K562 (cell line): ENCODE measurements at regions not wholly inside any gene's neighbourhood (a gene's known extent, or its start where the extent isn't known, plus 50 kb on each side); places are given as distances from the start of the nearest gene placed in this dataset.

Experiments
- ELF2 ChIP-seq: fragments of 250-450 bp; sonication (Bioruptor Pico); IDR thresholded peaks from 2 replicates; pipeline ENCODE4 v1.5.0; 2021; ENCODE audit warnings: mild to moderate bottlenecking
- ETV6 ChIP-seq, 3 experiments: fragments of 150-350 bp in 1 of 3; sonication (generic) in 1 of 3; formaldehyde crosslinking in 1 of 3; IDR thresholded peaks; 2 replicates each; pipeline versions ENCODE4 v1.6.1 to v1.8.0; 2014 to 2022; ENCODE audit warnings: borderline replicate concordance in 2 of 3, low read depth in 2 of 3, antibody characterized with exemption in 1 of 3, low read length in 1 of 3, mild to moderate bottlenecking in 1 of 3, missing genetic modification reagents in 1 of 3
- ILK ChIP-seq: fragments of 450-650 bp; IDR thresholded peaks from 2 replicates; pipeline ENCODE4 v1.6.1; 2016; ENCODE audit warnings: missing genetic modification characterization, low read depth, mild to moderate bottlenecking, missing compliant biosample characterization, moderate library complexity, borderline replicate concordance
- KAT7 ChIP-seq: sonication (generic); formaldehyde crosslinking; IDR thresholded peaks from 2 replicates; pipeline ENCODE4 v1.8.0; 2022; ENCODE audit warnings: missing genetic modification reagents, mild to moderate bottlenecking, borderline replicate concordance
- NFE2L1 ChIP-seq: fragments of 450-650 bp; IDR thresholded peaks from 2 replicates; pipeline ENCODE4 v1.6.1; 2016; ENCODE audit warnings: missing genetic modification characterization, low read depth, mild to moderate bottlenecking, missing compliant biosample characterization, moderate library complexity, borderline replicate concordance
- PATZ1 ChIP-seq: fragments of 250-450 bp; sonication (Bioruptor Pico); IDR thresholded peaks from 2 replicates; pipeline ENCODE4 v1.5.0; 2020; ENCODE audit warnings: mild to moderate bottlenecking, borderline replicate concordance
- PTBP1 ChIP-seq: fragments of 200-400 bp; formaldehyde crosslinking; IDR thresholded peaks from 2 replicates; pipeline ENCODE4 v1.6.1; 2017; ENCODE audit warnings: low read depth, low read length
- RBM22 ChIP-seq: fragments of 200-400 bp; formaldehyde crosslinking; IDR thresholded peaks from 2 replicates; pipeline ENCODE4 v1.6.1; 2018; ENCODE audit warnings: low read length, low read depth; ENCODE audit not compliant: poor library complexity, severe bottlenecking
- RBM39 ChIP-seq: fragments of 200-400 bp; formaldehyde crosslinking; optimal IDR thresholded peaks from 2 replicates; pipeline ENCODE3; 2018; ENCODE audit warnings: low read depth, low read length
- SMAD1 ChIP-seq: fragments of 150-350 bp; IDR thresholded peaks from 2 replicates; pipeline ENCODE4 v1.6.1; 2014; ENCODE audit warnings: low read length, low read depth; ENCODE audit not compliant: partially characterized antibody
- SMAD3 ChIP-seq: fragments of 450-650 bp; formaldehyde crosslinking; conservative IDR thresholded peaks from 2 replicates; pipeline ENCODE4 v1.4.0; 2020; ENCODE audit warnings: mild to moderate bottlenecking
- TEAD1 ChIP-seq, 2 experiments: fragments of 450-650 bp in 1 of 2; sonication (generic) in 1 of 2; formaldehyde crosslinking; IDR thresholded peaks; 2 replicates each; pipeline versions ENCODE4 v1.4.0 to v1.8.0; 2020 to 2022; ENCODE audit warnings: mild to moderate bottlenecking in 2 of 2, missing genetic modification reagents in 1 of 2
- TRIM25 ChIP-seq: fragments of 450-650 bp; IDR thresholded peaks from 2 replicates; pipeline ENCODE4 v1.7.0; 2016; ENCODE audit warnings: borderline replicate concordance
- ZBTB33 ChIP-seq: sonication (generic); formaldehyde crosslinking; IDR thresholded peaks from 2 replicates; pipeline ENCODE4 v1.8.1; 2023; ENCODE audit warnings: mild to moderate bottlenecking, missing genetic modification reagents
- ZNF347 ChIP-seq: fragments of 450-650 bp; formaldehyde crosslinking; IDR thresholded peaks from 2 replicates; pipeline ENCODE4 v1.4.0; 2020; ENCODE audit warnings: low read depth, mild to moderate bottlenecking, moderate library complexity
- ZNF79 ChIP-seq: fragments of 250-450 bp; sonication (Bioruptor Pico); IDR thresholded peaks from 2 replicates; pipeline ENCODE4 v1.4.0; 2020; ENCODE audit warnings: low read depth, mild to moderate bottlenecking, moderate library complexity
- TF ChIP-seq, protein P1 (sequence below): sonication (generic); formaldehyde crosslinking; IDR thresholded peaks from 2 replicates; pipeline ENCODE4 v1.8.0; 2023; ENCODE audit warnings: mild to moderate bottlenecking, missing genetic modification reagents

DNA sequence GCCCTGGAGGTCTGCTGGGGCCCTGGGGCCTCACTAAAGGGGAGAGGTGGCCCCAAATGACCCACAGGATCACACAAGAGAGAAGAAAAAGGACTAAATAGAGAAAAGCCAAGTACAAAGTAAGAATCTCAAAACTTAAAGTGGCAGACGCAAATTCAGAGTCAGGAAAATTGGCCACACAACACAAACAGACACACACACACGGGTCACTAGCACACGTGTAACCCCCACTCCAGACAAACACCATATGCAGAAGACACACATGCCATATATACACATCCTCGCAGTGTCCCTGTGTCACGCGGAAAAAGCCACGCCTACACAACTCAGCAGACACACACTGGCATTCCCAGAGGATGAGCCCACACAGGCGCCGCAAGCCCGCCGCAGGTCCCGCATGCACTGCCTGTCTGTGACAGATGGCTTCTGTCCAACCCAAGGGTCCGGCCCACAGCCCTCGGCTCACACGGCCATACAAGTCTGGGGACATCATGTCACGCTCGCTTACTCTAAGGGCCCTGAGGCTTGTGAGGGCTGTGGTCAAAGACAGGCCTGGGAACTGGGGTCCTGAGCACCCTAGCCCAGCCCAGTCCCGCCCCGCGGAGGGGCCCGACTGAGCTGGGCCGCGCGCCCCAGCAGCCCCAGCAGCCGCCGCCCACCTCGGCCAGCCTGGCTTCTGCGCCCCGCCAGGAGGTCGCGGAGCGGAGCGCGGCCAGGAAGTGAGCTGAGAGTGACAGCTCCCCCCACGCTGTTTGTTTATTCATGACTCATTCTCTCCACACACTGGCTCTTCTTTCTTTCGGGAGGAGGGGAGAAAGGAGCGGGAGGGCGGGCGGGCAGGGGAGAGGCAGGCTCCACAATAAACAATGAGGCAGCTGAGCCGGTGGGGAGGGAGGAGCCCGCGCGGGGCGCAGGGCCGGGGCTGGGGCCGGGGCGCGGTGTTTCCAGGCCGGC, 95.5 kb upstream of the ZMIZ1 start (continued):
- peak; percentile 92; the same call in 1 of the 2 replicates for TF ChIP-seq TRIM25
- no peak; the same call in 1 of the 2 replicates for TF ChIP-seq SMAD3
- TF ChIP-seq ETV6 (IDR thresholded peaks at IDR 0.05; ENCODE audit: borderline replicate concordance in 1 of 2, low read depth in 2 of 2, low read length in 1 of 2): no peak; a peak in 1 of 4 replicates
- 0 out of 2 replicates have a peak, but pooled peaks have one; percentile 42 for TF ChIP-seq ETV6 (CRISPR knock-in tag; IDR thresholded peaks at IDR 0.05; ENCODE audit: borderline replicate concordance)
- no peak for TF ChIP-seq NFE2L1 (tag)
- peak; percentile 63 for TF ChIP-seq ELF2 (CRISPR knock-in tag)
- TF ChIP-seq PATZ1 (CRISPR knock-in tag): no peak
- TF ChIP-seq ILK: no peak
- no peak for TF ChIP-seq PTBP1
- no peak for TF ChIP-seq RBM39
- TF ChIP-seq ZBTB33 (CRISPR knock-in tag): 0 out of 2 replicates have a peak, but pooled peaks have one; percentile 12
- TF ChIP-seq KAT7 (CRISPR knock-in tag): peak; percentile 86
- TF ChIP-seq, protein P1, sequence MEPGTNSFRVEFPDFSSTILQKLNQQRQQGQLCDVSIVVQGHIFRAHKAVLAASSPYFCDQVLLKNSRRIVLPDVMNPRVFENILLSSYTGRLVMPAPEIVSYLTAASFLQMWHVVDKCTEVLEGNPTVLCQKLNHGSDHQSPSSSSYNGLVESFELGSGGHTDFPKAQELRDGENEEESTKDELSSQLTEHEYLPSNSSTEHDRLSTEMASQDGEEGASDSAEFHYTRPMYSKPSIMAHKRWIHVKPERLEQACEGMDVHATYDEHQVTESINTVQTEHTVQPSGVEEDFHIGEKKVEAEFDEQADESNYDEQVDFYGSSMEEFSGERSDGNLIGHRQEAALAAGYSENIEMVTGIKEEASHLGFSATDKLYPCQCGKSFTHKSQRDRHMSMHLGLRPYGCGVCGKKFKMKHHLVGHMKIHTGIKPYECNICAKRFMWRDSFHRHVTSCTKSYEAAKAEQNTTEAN (CRISPR knock-in tag): 0 out of 2 replicates have a peak, but pooled peaks have one; percentile 71
- TF ChIP-seq ZNF79 (CRISPR knock-in tag): no peak
- TF ChIP-seq ZNF347 (CRISPR knock-in tag): 0 out of 2 replicates have a peak, but pooled peaks have one; percentile 65
- TF ChIP-seq RBM22: no peak
- TF ChIP-seq SMAD1: no peak
- peak; percentile 14 to 29; a peak in 1 of 4 replicates for TF ChIP-seq TEAD1 (CRISPR knock-in tag; IDR thresholded peaks at IDR 0.05)
